Astrocyte (in vitro differentiated cells and primary cell): ENCODE measurements at regions not wholly inside any gene's neighbourhood (a gene's known extent, or its start where the extent isn't known, plus 50 kb on each side); places are given as distances from the start of the nearest gene placed in this dataset.

Experiments
- EZH2 ChIP-seq: IDR thresholded peaks from 2 replicates; pipeline ENCODE4 v1.6.1; 2012; ENCODE audit warnings: mild to moderate bottlenecking, low read length, inconsistent platforms; ENCODE audit not compliant: insufficient read depth
- TF ChIP-seq, protein P1 (sequence below): IDR thresholded peaks from 2 replicates; pipeline ENCODE4 v1.5.1; 2011; ENCODE audit warnings: low read depth, mild to moderate bottlenecking, inconsistent platforms, low read length, moderate library complexity; ENCODE audit not compliant: insufficient read depth

DNA sequence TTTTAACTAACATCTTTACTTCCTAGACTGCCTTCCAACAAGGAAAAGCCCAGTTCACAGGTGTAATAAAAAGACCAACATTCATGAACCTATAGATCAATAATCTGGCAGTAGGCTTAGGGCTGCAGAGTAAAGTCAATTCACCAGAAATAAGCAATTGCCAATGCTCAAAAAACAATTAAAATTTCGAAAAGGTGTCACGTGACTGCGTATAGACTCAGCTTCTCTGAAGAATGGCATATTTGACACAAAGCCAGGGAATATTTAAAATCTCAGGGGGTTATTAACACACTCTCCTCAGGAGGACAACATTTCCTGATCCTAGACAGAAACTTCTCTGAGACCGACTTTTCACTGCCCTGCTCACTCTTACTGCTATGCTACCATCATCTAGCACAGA, 245.2 kb upstream of the LRATD1 start:
- TF ChIP-seq, protein P1, sequence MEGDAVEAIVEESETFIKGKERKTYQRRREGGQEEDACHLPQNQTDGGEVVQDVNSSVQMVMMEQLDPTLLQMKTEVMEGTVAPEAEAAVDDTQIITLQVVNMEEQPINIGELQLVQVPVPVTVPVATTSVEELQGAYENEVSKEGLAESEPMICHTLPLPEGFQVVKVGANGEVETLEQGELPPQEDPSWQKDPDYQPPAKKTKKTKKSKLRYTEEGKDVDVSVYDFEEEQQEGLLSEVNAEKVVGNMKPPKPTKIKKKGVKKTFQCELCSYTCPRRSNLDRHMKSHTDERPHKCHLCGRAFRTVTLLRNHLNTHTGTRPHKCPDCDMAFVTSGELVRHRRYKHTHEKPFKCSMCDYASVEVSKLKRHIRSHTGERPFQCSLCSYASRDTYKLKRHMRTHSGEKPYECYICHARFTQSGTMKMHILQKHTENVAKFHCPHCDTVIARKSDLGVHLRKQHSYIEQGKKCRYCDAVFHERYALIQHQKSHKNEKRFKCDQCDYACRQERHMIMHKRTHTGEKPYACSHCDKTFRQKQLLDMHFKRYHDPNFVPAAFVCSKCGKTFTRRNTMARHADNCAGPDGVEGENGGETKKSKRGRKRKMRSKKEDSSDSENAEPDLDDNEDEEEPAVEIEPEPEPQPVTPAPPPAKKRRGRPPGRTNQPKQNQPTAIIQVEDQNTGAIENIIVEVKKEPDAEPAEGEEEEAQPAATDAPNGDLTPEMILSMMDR: no peak
- no peak for TF ChIP-seq EZH2
